Natural killer cell (primary cell): ENCODE measurements at regions not wholly inside any gene's neighbourhood (a gene's known extent, or its start where the extent isn't known, plus 50 kb on each side); places are given as distances from the start of the nearest gene placed in this dataset.

Experiments used
- ATAC-seq, 3 donors: fragments of 150-1000 bp in 2 of 3; fragments of 200-7000 bp in 1 of 3; cut with Tn5 transposase; 1 replicate in 1 of 3; 2 replicates in 2 of 3; pipeline ENCODE4 v1.10.0; 2021; ENCODE audit warnings: mild to moderate bottlenecking in 2 of 3, moderate library complexity in 2 of 3
- DNase-seq, 2 donors: peaks; one replicate each; pipeline versions ENCODE4 v3.0.0 to v3.0.0-alpha.2; 2013 to 2021; ENCODE audit warnings: mixed read lengths in 1 of 2
- H3K27ac ChIP-seq: one replicate; pipeline ENCODE4 v1.5.1; 2013; ENCODE audit warnings: mild to moderate bottlenecking, low read length
- H3K27me3 ChIP-seq: one replicate; pipeline ENCODE4 v1.6.1; 2013; ENCODE audit warnings: low read length; ENCODE audit not compliant: control insufficient read depth, insufficient read depth
- H3K36me3 ChIP-seq: one replicate; pipeline ENCODE4 v1.6.1; 2013; ENCODE audit warnings: low read length; ENCODE audit not compliant: control insufficient read depth, insufficient read depth
- H3K4me1 ChIP-seq: one replicate; pipeline ENCODE4 v1.6.1; 2013; ENCODE audit warnings: low read length; ENCODE audit not compliant: control insufficient read depth, insufficient read depth
- H3K4me3 ChIP-seq: one replicate; pipeline ENCODE4 v1.5.1; 2013; ENCODE audit warnings: low read length
- H3K9me3 ChIP-seq: one replicate; pipeline ENCODE4 v1.6.1; 2013; ENCODE audit warnings: low read length; ENCODE audit not compliant: control insufficient read depth, insufficient read depth
- H3K27ac Mint-ChIP-seq, 2 donors: one replicate each; pipeline ENCODE4 v1.8.0; 2022; ENCODE audit warnings: mild to moderate bottlenecking in 2 of 2, mixed read lengths in 2 of 2, moderate library complexity in 1 of 2
- H3K27me3 Mint-ChIP-seq, 2 donors: one replicate each; pipeline ENCODE4 v1.8.0; 2022; ENCODE audit warnings: low read depth in 2 of 2, mixed read lengths in 2 of 2
- H3K36me3 Mint-ChIP-seq: one replicate; pipeline ENCODE4 v1.8.0; 2022; ENCODE audit warnings: mixed read lengths
- H3K4me1 Mint-ChIP-seq, 2 donors: one replicate each; pipeline ENCODE4 v1.8.0; 2022; ENCODE audit warnings: mixed read lengths in 2 of 2
- H3K4me3 Mint-ChIP-seq: one replicate; pipeline ENCODE4 v1.8.0; 2022; ENCODE audit warnings: mild to moderate bottlenecking, moderate library complexity, mixed read lengths
- H3K9me3 Mint-ChIP-seq, 2 donors: one replicate each; pipeline ENCODE4 v1.8.0; 2022; ENCODE audit warnings: mixed read lengths in 2 of 2
- CTCF ChIP-seq: fragments of 200-600 bp; IDR thresholded peaks from one replicate; pipeline ENCODE4 v1.8.0; 2022; ENCODE audit warnings: antibody characterized with exemption
- WGBS: methylation state at CpG from one replicate; pipeline ENCODE4 v1.1.7; 2013; ENCODE audit warnings: missing lambda C conversion rate; ENCODE audit not compliant: insufficient coverage; 5-methylcytosine and 5-hydroxymethylcytosine counted together
- intact Hi-C: fragments of 100-400 bp; cut with micrococcal nuclease; formaldehyde crosslinking; loops from one replicate; pipeline ENCODE4 v1.14.2; 2022

- Mint-ChIP-seq H3K36me3 (no peaks in the 10 kb centered on the region), H3K27ac (no peak overlapping the region), H3K27me3 (no peaks in the 10 kb centered on the region), H3K4me3 (no peak overlapping the region), H3K9me3 (no peaks in the 10 kb centered on the region), H3K4me1 (peaks cover 12 to 15% of the 10 kb centered on the region in 2 donors)
- no peak for ATAC-seq
- H3K9me3 ChIP-seq = no peaks in the 10 kb centered on the region
- DNase-seq = no peak
- H3K27me3 ChIP-seq = no peaks in the 10 kb centered on the region
- peaks cover 3% of the 10 kb centered on the region for H3K4me1 ChIP-seq
- intact Hi-C loops = no loop called here
- no peaks in the 10 kb centered on the region for H3K36me3 ChIP-seq
- no peak overlapping the region for H3K27ac ChIP-seq
- no peak overlapping the region for H3K4me3 ChIP-seq
- no peak for TF ChIP-seq CTCF
Measured at GRCh38 chr4:38493066-38493465, 170.9 kb upstream of the KLF3 start.

- peaks cover 3% of the 10 kb centered on the region for H3K4me1 ChIP-seq
- Mint-ChIP-seq H3K9me3 (no peaks in the 10 kb centered on the region), H3K27ac (no peak overlapping the region), H3K4me3 (no peak overlapping the region), H3K36me3 (no peaks in the 10 kb centered on the region), H3K27me3 (no peaks in the 10 kb centered on the region), H3K4me1 (peaks cover 7 to 12% of the 10 kb centered on the region in 2 donors)
- ATAC-seq (no peak), DNase-seq (no peak)
- H3K36me3 ChIP-seq = no peaks in the 10 kb centered on the region
- WGBS = 85% methylated on average over 3 of the region's 3 CpGs
- H3K4me3 ChIP-seq = no peak overlapping the region
- H3K27me3 ChIP-seq = no peaks in the 10 kb centered on the region
- TF ChIP-seq CTCF = no peak
- intact Hi-C loops = no loop called here
- no peak overlapping the region for H3K27ac ChIP-seq
- H3K9me3 ChIP-seq = no peaks in the 10 kb centered on the region
Measured at GRCh38 chr4:38495446-38495845, 168.6 kb upstream of the KLF3 start.

GRCh38 chr4:38497121-38497520 is 166.9 kb upstream of the KLF3 start:
- peaks cover 3% of the 10 kb centered on the region in 2 donors for H3K4me1 Mint-ChIP-seq
- DNase-seq = no peak
- no peak overlapping the region for H3K4me3 ChIP-seq
- no peak overlapping the region for H3K27ac Mint-ChIP-seq
- no peaks in the 10 kb centered on the region for H3K27me3 Mint-ChIP-seq
- no peaks in the 10 kb centered on the region for H3K36me3 ChIP-seq
- TF ChIP-seq CTCF = no peak
- no peaks in the 10 kb centered on the region for H3K27me3 ChIP-seq
- H3K4me3 Mint-ChIP-seq = no peak overlapping the region
- H3K36me3 Mint-ChIP-seq = no peaks in the 10 kb centered on the region
- H3K4me1 ChIP-seq = no peaks in the 10 kb centered on the region
- H3K27ac ChIP-seq = no peak overlapping the region
- intact Hi-C loops = no loop called here
- WGBS = 82% methylated on average over 1 of the region's 3 CpGs
- H3K9me3 Mint-ChIP-seq = no peaks in the 10 kb centered on the region
- ATAC-seq = no peak
- no peaks in the 10 kb centered on the region for H3K9me3 ChIP-seq

- no peaks in the 10 kb centered on the region for H3K4me1 ChIP-seq
- no peak overlapping the region for H3K4me3 ChIP-seq
- H3K36me3 ChIP-seq = no peaks in the 10 kb centered on the region
- no peaks in the 10 kb centered on the region for H3K9me3 ChIP-seq
- no peak overlapping the region for H3K4me3 Mint-ChIP-seq
- ATAC-seq (no peak), DNase-seq (no peak)
- intact Hi-C loops = no loop called here
- no peak for TF ChIP-seq CTCF
- WGBS = 100% methylated on average over 1 of the region's 1 CpG
- peaks cover 0 to 5% of the 10 kb centered on the region in 2 donors for H3K4me1 Mint-ChIP-seq
- H3K27me3 ChIP-seq = no peaks in the 10 kb centered on the region
- no peaks in the 10 kb centered on the region for H3K9me3 Mint-ChIP-seq
- H3K36me3 Mint-ChIP-seq = no peaks in the 10 kb centered on the region
- peaks cover 0 to 6% of the 10 kb centered on the region in 2 donors for H3K27me3 Mint-ChIP-seq
- H3K27ac ChIP-seq = no peak overlapping the region
- H3K27ac Mint-ChIP-seq = no peak overlapping the region
Measured at GRCh38 chr4:38499101-38499500, 164.9 kb upstream of the KLF3 start.
